H9 (cell line): ENCODE measurements at regions not wholly inside any gene's neighbourhood (a gene's known extent, or its start where the extent isn't known, plus 50 kb on each side); places are given as distances from the start of the nearest gene placed in this dataset.

ENCODE experiments used
- DNase-seq: peaks from one replicate; pipeline ENCODE4 v3.0.0-alpha.2; 2017
- H2AFZ ChIP-seq: one replicate; pipeline ENCODE4 v1.6.1; 2013; ENCODE audit warnings: mild to moderate bottlenecking, low read length, control low read depth, moderate library complexity
- H2AK5ac ChIP-seq: 2 replicates; pipeline ENCODE4 v1.6.1; 2013; ENCODE audit warnings: low read length, control low read depth, mixed read lengths; ENCODE audit not compliant: insufficient read length
- H2BK120ac ChIP-seq: one replicate; pipeline ENCODE4 v1.6.1; 2013; ENCODE audit warnings: low read depth, mild to moderate bottlenecking, low read length, control low read depth, inconsistent platforms; ENCODE audit not compliant: poor library complexity, severe bottlenecking
- H2BK12ac ChIP-seq: 2 replicates; pipeline ENCODE4 v1.6.1; 2013; ENCODE audit warnings: low read length, control low read depth, mixed read lengths, low read depth; ENCODE audit not compliant: insufficient read length
- H2BK15ac ChIP-seq: 2 replicates; pipeline ENCODE4 v1.6.1; 2013; ENCODE audit warnings: low read depth, low read length, control low read depth
- H2BK20ac ChIP-seq: one replicate; pipeline ENCODE4 v1.6.1; 2013; ENCODE audit warnings: low read depth, mild to moderate bottlenecking, low read length, control low read depth, inconsistent platforms; ENCODE audit not compliant: poor library complexity, severe bottlenecking
- H2BK5ac ChIP-seq: 2 replicates; pipeline ENCODE4 v1.6.1; 2013; ENCODE audit warnings: low read length, control low read depth, mixed read lengths; ENCODE audit not compliant: insufficient read length
- H3K14ac ChIP-seq: 2 replicates; pipeline ENCODE4 v1.6.1; 2013; ENCODE audit warnings: low read length, control low read depth; ENCODE audit not compliant: insufficient read depth
- H3K18ac ChIP-seq: 2 replicates; pipeline ENCODE4 v1.6.1; 2013; ENCODE audit warnings: low read depth, mild to moderate bottlenecking, mixed read lengths, low read length, control low read depth; ENCODE audit not compliant: insufficient read length
- H3K23ac ChIP-seq: 2 replicates; pipeline ENCODE4 v1.6.1; 2013; ENCODE audit warnings: low read length, control low read depth, mixed read lengths, low read depth; ENCODE audit not compliant: insufficient read length
- H3K23me2 ChIP-seq: 2 replicates; pipeline ENCODE4 v1.6.1; 2013; ENCODE audit warnings: low read depth, mild to moderate bottlenecking, mixed read lengths, low read length, control low read depth; ENCODE audit not compliant: insufficient read length, poor library complexity, severe bottlenecking
- H3K27ac ChIP-seq: 2 replicates; pipeline ENCODE4 v1.5.1; 2013; ENCODE audit warnings: low read length, control low read depth, mixed read lengths, low read depth; ENCODE audit not compliant: insufficient read length
- H3K27me3 ChIP-seq: 2 replicates; pipeline ENCODE4 v1.6.1; 2013; ENCODE audit warnings: low read length, control low read depth, inconsistent platforms; ENCODE audit not compliant: insufficient read depth
- H3K4ac ChIP-seq: 2 replicates; pipeline ENCODE4 v1.6.1; 2013; ENCODE audit warnings: low read depth, mild to moderate bottlenecking, control low read depth, inconsistent platforms, low read length, moderate library complexity
- H3K4me1 ChIP-seq: 2 replicates; pipeline ENCODE4 v1.6.1; 2013; ENCODE audit warnings: low read length, control low read depth, inconsistent platforms; ENCODE audit not compliant: insufficient read depth
- H3K4me2 ChIP-seq: 2 replicates; pipeline ENCODE4 v1.6.1; 2013; ENCODE audit warnings: low read length, control low read depth, mixed read lengths; ENCODE audit not compliant: insufficient read length, insufficient read depth
- H3K56ac ChIP-seq: 2 replicates; pipeline ENCODE4 v1.6.1; 2013; ENCODE audit warnings: low read depth, mild to moderate bottlenecking, mixed read lengths, low read length, control low read depth; ENCODE audit not compliant: insufficient read length
- H3K79me1 ChIP-seq: 2 replicates; pipeline ENCODE4 v1.6.1; 2013; ENCODE audit warnings: low read depth, mild to moderate bottlenecking, moderate library complexity, low read length, control low read depth, inconsistent platforms; ENCODE audit not compliant: insufficient read depth, poor library complexity, severe bottlenecking
- H3K79me2 ChIP-seq: 2 replicates; pipeline ENCODE4 v1.6.1; 2013; ENCODE audit warnings: low read length, control low read depth, inconsistent platforms; ENCODE audit not compliant: insufficient read depth
- H3K9ac ChIP-seq: 2 replicates; pipeline ENCODE4 v1.6.1; 2013; ENCODE audit warnings: low read length, control low read depth, mixed read lengths; ENCODE audit not compliant: insufficient read length; ENCODE audit errors: extremely low read depth
- H3K9me3 ChIP-seq: one replicate; pipeline ENCODE4 v1.6.1; 2013; ENCODE audit warnings: low read depth, low read length, inconsistent platforms; ENCODE audit not compliant: control insufficient read depth
- H3T11ph ChIP-seq: one replicate; pipeline ENCODE4 v1.6.1; 2013; ENCODE audit warnings: mild to moderate bottlenecking, low read length, control low read depth, inconsistent platforms
- H4K20me1 ChIP-seq: one replicate; pipeline ENCODE4 v1.6.1; 2013; ENCODE audit not compliant: control insufficient read depth, insufficient read length, insufficient read depth
- H4K5ac ChIP-seq: 2 replicates; pipeline ENCODE4 v1.6.1; 2013; ENCODE audit warnings: low read depth, mild to moderate bottlenecking, mixed read lengths, low read length, control low read depth; ENCODE audit not compliant: insufficient read length
- H4K8ac ChIP-seq: replicated peaks from 2 replicates; pipeline ENCODE4 v1.6.1; 2013; ENCODE audit warnings: low read length, control low read depth, mixed read lengths, low read depth; ENCODE audit not compliant: insufficient read length
- H4K91ac ChIP-seq: 2 replicates; pipeline ENCODE4 v1.6.1; 2013; ENCODE audit warnings: low read depth, mild to moderate bottlenecking, moderate library complexity, mixed read lengths, low read length, control low read depth; ENCODE audit not compliant: insufficient read length
- H3K27ac Mint-ChIP-seq, 3 experiments: 2 replicates in 2 of 3; 3 replicates in 1 of 3; pipeline ENCODE4 v1.8.0; 2020 to 2021; ENCODE audit warnings: mixed read lengths in 3 of 3, mild to moderate bottlenecking in 1 of 3, moderate library complexity in 1 of 3
- H3K27me3 Mint-ChIP-seq: 2 replicates; pipeline ENCODE4 v1.8.0; 2021; ENCODE audit warnings: low read depth, mild to moderate bottlenecking, moderate library complexity, mixed read lengths
- H3K36me3 Mint-ChIP-seq, 3 experiments: 2 replicates in 2 of 3; 3 replicates in 1 of 3; pipeline ENCODE4 v1.8.0; 2020 to 2021; ENCODE audit warnings: low read depth in 3 of 3, mixed read lengths in 3 of 3; ENCODE audit not compliant: insufficient read depth in 1 of 3
- H3K4me1 Mint-ChIP-seq, 2 experiments: 2 replicates each; pipeline ENCODE4 v1.8.0; 2020; ENCODE audit warnings: mixed read lengths in 2 of 2
- H3K4me3 Mint-ChIP-seq, 2 experiments: 2 replicates in 1 of 2; 3 replicates in 1 of 2; pipeline ENCODE4 v1.8.0; 2020 to 2021; ENCODE audit warnings: mild to moderate bottlenecking in 2 of 2, mixed read lengths in 2 of 2, moderate library complexity in 1 of 2
- H3K9me3 Mint-ChIP-seq, 2 experiments: 2 replicates in 1 of 2; 3 replicates in 1 of 2; pipeline ENCODE4 v1.8.0; 2020; ENCODE audit warnings: mild to moderate bottlenecking in 2 of 2, mixed read lengths in 2 of 2, moderate library complexity in 1 of 2
- CTCF ChIP-seq: fragments of 200-600 bp; sonication (generic); conservative IDR thresholded peaks from 3 replicates; pipeline ENCODE4 v1.8.0; 2021; ENCODE audit warnings: antibody characterized with exemption, mild to moderate bottlenecking
- WGBS: extraction: QIAGEN DNeasy Blood & Tissue Kit; methylation state at CpG from one replicate; pipeline ENCODE4 v1.1.7; 2013; ENCODE audit warnings: missing lambda C conversion rate, low lambda C conversion rate, mixed read lengths; ENCODE audit not compliant: insufficient read length; ENCODE audit errors: extremely low coverage; 5-methylcytosine and 5-hydroxymethylcytosine counted together

GRCh38 chr5:2381861-2382260 lies 369.6 kb downstream of the IRX2 start:
- Histone ChIP-seq H3K27me3 (no peaks in the 10 kb centered on the region), H2AK5ac (no peak overlapping the region), H3K9me3 (no peaks in the 10 kb centered on the region), H3K4ac (no peak overlapping the region), H3K4me2 (no peak overlapping the region), H4K91ac (no peak overlapping the region), H2BK120ac (no peak overlapping the region), H3K9ac (no peak overlapping the region), H2BK15ac (no peak overlapping the region), H3K23me2 (no peaks in the 10 kb centered on the region), H2BK5ac (no peak overlapping the region), H2AFZ (no peak overlapping the region), H3K79me2 (no peaks in the 10 kb centered on the region), H3K79me1 (no peaks in the 10 kb centered on the region), H3T11ph (no peak overlapping the region), H4K20me1 (no peaks in the 10 kb centered on the region), H2BK12ac (no peak overlapping the region), H3K27ac (no peak overlapping the region), H3K56ac (no peak overlapping the region), H3K14ac (no peak overlapping the region), H2BK20ac (no peak overlapping the region), H4K8ac (no peak overlapping the region), H4K5ac (no peak overlapping the region), H3K4me1 (no peaks in the 10 kb centered on the region), H3K18ac (no peak overlapping the region), H3K23ac (no peak overlapping the region)
- H3K27ac Mint-ChIP-seq: no peak overlapping the region
- WGBS: no CpG with 5 or more reads among the region's 5 CpGs
- no peak for DNase-seq
- peaks cover 8% of the 10 kb centered on the region for H3K27me3 Mint-ChIP-seq
- TF ChIP-seq CTCF: no peak
- no peaks in the 10 kb centered on the region; a peak in 1 of 7 replicates for H3K36me3 Mint-ChIP-seq
- no peaks in the 10 kb centered on the region; a peak in 1 of 5 replicates for H3K9me3 Mint-ChIP-seq
- H3K4me3 Mint-ChIP-seq: no peak overlapping the region
- no peaks in the 10 kb centered on the region for H3K4me1 Mint-ChIP-seq
